NCI-H774 (cell line): ENCODE measurements at regions not wholly inside any gene's neighbourhood (a gene's known extent, or its start where the extent isn't known, plus 50 kb on each side); places are given as distances from the start of the nearest gene placed in this dataset.
"Not testable (repeated sequence)": the region's sequence is repeated elsewhere in the genome, so short reads cannot be mapped to it uniquely, and the experiment has no call there.

Experiments used
- DNase-seq: peaks from one replicate; lab custom pipeline; 2025; lab: John Stamatoyannopoulos, UW

DNA sequence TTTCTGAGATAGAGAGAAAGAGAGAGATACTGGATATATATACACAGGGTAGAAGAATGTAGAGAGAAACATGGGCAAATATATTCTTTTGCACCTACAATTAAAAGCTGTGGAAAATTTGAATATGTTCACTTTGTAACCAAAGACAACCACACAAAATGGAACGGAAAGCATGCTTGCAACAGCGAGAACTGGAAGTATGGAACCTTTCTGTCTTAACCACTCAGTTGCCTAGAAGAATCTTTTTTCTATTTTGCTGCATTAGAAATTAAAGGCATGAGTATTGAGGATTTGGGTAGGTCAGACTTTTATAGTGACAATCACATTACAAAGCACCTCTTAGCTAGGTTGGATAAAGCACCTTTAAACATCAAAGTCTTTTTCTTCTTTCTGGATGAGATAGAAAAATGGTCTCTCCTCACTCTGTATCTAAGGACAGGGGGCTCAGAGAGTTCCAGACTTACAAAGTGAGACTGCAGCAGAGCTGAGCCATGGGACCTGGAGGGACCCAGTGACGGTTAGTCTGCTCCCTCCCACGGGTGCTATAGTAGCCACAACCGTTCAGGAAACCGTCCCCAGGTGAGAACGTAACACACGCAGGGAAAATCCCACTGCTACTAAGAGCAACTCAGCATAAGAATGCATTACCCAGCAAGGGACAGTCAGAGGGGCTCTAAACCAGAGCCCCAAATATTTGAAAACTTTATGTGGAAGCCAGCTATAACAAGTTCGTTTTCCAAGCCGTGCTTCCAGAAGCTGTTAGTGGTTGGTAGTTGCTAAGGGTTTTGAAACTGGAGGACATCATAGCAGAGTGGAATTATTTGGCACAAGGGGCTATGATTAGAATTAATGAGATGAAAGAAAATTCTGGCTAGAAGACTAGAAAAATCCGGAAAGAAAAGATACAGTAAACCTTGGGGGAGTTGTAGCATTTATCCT, 97.1 kb downstream of the DAD1 start:
- DNase-seq: no peak

DNA sequence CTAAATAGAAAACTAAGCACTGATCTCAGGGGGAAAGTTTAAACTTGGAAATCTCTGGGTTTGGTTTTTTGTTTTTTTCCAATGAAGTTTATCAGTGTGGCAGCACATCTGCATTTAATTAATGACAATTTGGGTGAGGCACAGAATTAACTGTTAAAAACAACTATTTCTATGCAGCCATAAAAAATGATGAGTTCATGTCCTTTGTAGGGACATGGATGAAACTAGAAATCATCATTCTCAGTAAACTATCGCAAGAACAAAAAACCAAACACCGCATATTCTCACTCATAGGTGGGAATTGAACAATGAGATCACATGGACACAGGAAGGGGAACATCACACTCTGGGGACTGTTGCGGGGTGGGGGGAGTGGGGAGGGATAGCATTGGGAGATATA, 98.0 kb downstream of the DAD1 start:
- not testable (repeated sequence) for DNase-seq

DNA sequence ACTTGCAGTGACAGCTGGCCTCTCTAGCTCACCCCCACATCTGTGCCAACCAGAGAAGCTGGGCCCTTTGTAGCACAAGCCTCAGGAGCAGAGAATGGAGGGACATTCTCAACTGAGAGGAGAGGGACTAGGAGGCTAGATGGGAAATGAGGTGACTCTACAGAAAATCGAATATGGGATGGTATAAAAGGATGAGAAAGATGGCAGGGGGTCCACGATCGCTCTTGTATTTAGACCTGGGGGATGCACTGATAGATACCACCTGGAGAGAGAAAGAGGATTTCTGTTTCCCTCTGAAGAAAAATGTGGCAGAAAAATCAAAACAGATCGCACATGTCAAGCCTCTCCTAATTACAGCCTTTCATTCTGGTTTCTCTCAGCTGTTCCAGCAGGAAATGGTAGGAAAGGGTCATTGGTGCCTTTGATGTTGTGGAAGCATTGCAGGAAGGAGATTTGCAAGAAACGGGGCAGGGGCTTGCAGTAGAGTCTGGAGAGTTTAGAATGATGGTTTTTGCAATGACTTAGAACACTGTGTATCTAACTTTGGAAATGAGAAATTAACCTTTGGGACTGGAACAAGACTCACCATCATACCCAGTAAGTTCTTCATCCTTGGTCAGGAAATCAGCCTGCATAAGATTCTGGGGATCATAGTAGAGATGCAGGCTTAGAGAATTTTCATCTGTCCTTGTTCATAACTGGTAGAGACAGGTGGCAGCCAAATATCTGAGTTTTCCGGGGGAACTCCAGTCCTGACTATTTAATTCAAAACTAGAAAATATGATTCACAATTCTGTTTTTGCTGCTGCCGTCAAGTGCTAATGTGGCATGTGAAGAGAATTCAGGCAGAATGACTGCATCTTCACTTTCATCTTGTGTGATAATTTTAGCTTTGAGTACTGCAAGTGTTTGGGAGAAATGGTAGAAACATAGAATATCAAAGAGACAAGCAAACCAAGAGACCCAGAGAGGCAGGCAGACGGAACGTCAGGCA, 98.8 kb downstream of the DAD1 start:
- no peak for DNase-seq

DNA sequence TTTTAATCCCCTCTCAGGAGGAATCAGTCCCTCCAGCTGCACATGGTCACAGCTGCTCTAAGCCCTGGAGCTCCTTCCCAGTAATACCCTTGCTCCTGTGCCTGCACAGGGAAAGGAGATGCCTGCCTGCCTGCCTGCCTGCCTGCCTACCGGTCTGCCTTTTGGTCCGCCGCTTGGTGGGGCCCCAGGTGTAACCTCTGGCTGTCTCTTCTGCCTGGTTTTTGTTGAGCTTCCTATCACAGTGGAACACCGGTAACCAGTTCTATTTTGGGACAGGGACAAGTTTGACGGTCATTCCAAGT, 99.8 kb downstream of the DAD1 start:
- no peak for DNase-seq

DNA sequence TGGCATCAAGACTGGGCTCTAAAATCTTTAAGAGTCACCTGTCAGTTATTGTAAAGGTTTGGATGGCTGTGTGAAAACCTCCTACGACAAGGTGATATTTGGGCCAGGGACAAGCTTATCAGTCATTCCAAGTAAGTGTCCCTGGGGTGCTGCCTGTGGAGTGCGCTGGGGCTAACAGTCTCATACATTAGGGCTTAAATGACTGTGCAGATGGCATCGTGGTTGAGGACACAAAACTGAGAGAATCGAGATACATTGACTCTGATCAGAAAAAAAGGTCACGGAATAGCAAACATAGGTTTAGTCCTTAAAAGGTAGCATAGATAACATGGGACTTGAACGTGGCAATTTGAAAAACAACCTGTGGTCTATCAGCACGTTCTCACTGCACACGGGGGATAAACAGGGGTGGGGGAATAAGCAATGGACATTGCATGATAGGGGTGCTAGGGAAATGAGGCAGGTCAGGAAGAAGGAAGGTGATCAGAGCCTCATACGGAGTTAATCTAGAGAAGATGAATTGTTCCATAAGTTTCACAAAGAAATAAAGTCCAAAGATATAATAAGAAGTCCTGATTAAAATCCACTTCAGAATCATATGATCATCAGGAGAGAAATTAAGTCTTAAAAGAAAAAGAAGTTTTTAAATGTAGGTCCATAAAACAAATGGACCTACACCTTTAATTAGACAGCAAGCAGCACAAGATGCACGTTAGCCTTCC, 100.3 kb downstream of the DAD1 start:
- DNase-seq: no peak

DNA sequence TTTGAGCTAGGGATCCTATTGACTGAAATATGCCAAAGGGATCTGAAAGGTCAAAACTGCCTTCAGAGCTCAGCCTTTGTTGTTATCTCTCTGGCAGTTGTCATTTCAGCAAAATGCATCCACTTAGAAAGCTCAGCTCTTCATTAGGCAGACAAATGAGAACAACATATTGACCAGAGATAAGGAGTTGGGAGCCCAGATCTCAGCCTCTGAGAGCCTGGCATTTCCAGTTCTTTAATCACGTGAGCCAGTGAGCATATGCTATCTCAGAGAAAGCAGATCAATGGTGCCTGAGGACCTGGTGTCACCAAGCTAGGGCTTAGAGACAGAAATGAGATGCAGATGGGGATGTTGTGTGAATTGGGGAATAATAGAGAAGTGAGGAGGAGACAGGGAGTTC, 101.1 kb downstream of the DAD1 start:
- DNase-seq: no peak

DNA sequence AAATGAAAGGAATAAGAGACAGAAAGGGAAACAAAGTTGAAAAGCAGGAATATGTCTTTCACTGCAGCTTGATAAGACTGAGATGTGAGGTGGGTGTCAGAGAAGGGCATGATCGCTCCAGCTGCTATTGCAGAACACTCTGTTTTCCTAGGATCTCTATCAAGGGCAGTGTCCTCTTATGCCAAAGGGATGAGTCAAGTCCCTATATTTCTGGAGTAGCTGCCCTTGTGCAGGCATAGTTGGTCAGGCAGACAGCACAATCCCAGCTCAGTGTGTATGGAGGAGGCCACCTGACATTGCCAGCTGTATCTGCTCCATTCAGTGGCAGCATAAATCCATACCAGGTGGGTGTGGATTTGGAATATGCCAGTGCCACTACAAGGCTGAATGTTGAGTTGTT, 101.6 kb downstream of the DAD1 start:
- no peak for DNase-seq

DNA sequence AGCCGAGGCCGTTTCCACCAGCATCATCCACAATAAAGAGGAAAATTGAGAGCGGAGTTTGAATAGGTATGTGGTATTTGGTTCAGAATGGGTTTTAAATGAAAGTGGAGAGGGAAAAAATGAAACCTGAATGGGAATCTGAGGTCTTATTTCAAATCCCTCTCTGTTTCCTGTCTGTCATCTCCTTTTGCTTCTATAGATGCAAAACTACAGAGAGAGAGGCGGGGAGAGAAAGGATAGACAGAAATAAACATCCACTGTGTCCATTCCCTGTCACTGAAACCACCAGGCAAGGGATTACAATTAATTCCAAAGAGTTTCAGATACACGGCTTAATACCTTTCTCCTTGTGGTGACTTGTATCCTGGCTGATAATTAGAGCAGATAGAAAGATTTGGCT, 102.3 kb downstream of the DAD1 start:
- DNase-seq: no peak

DNA sequence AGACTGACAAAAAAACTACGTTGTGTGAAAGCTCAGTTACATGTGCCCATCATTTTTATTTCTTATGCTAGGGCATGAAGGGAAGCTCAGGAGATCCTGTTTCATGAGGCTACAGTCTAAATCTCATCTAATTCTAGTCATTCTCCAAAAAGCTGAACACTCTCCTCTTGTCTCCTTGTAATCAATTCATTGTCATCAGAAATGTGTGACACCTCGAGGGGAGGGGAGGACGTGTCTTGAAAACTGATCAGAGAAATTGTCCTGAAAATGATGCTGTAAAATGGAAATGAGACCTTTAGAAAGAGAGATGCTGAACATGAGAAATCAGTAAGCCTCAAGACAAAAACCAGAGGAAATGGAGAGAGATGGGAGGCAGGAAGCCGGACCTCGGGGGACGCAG, 103.4 kb downstream of the DAD1 start:
- no peak for DNase-seq

DNA sequence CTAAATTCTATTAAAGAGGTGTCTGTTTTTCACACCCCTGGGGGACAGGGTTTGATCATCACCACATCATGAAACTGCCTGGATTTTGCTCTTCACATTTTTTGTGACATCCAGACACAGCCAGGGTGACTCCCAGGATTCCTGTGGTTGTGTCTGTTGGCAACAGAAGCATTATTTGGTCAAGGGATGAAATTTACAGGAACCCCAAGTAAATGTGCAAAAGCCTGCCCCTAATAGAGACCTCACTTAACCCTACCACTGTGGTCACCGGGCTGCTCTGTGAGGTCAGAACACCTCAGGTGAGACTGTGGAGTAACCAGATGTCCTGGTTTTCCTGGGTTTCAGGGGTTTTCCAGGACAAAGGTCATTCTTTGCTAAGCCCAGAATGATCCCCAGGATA, 103.8 kb downstream of the DAD1 start:
- DNase-seq: no peak

DNA sequence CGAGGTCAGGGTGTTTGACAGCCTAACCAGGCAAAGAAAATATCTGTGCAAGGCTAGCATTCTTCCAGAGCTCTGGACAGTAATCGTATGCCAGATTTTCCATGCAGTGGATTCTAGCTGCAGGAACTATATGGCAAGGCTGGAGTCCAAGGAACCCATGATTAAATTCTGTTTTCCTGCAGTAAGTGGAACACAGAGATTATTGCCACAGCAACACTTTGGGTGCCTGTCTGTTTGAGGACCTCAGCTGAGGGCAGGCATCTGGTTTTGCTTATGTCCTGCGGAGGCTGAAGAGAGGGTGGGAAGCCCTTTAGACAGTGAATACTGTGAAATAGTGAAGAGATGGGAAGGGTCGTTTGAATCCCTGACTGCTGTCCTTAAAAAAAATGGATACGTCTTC, 104.4 kb downstream of the DAD1 start:
- no peak for DNase-seq

DNA sequence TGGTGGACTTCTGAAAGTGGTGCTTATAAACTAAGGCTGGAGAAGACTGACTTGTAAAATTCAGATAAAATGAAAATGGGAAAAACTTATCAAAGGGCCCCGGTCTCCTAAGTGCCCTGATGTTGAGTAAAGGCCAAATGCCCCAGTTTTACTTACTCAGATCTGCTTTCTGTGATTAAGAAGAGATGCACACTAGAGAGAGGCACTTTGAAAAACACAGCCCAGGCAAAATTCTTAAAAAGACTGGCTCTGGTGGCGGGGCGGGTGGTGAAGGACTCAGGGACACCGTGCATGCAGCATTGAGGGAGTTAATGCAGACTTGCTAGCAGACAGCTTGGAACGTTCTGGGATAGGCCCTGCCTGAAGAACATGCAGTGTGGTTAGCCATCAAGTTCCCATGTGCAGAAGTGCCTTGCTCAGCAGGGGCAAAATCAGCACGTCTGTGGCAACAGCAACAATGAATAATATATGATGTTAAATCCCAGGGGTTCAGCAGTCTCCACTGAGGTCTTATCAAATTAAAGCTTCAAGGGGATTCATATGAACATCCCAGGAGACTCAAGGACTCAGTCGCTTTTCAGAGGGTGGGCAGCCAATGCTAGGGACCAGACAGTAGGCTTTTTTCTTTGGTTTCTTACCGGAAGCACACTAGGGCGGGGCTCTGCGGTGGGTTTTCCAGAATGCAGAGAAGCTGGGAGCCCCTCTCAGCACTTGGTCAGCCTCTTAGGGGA, 105.0 kb downstream of the DAD1 start:
- no peak for DNase-seq

DNA sequence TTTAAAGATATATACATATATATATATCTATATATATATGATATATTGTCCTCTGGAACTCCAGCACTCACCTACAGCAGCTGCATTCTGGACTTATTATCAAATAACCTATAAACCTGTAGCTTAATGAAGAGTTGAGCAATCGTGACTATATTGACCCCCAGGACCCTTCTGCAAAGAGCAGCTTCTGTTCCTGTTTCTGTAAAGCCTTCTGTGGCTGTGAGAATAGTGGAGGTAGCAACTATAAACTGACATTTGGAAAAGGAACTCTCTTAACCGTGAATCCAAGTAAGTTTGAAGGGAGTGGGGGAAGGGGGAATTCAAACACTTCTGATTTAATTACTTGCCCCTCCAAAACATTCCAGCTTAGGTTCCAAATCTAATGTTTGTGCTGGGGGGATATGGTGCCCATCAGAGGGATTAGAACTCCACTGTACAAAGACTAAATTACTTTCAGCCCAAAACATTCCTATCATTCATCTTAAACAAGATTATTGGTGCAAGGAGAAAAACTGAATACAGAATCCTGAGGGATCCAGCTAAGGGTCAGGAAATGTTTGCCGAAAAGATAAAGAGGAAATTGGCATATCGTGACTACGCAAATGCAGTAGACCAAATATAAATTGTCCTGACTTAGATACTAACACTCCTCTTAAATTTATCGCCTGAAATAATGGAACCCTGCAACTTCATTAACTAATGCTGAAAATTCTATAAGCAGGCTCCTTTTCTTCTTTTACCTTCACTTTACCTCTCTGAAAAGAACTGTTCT, 106.1 kb downstream of the DAD1 start:
- DNase-seq: no peak

DNA sequence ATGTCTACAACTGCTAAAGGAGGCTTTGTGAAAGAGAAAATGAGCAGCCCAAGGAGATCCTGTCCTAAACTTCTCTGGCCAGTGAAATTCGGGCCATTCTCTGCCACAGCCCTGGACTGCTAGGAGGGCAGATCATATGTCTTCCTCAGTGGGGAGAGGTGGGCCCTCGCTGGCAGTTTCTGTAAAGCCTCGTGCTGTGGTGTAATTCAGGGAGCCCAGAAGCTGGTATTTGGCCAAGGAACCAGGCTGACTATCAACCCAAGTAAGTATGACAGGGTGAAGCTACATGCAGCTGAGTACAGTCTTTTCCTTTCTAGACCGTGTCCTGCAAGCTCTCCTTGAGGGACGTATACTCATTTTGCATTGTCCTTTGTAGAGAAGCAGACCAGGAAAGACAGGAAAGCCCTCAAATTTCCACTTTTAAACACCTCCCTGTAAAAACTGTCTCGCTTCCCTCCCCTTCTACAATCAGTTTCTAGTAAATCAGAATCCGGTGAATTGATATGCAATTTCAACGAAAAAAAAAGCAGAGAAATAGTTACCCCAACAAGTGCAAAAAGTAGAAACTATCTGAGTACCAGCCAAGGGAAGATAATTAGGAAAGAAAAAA, 106.8 kb downstream of the DAD1 start:
- DNase-seq: no peak

DNA sequence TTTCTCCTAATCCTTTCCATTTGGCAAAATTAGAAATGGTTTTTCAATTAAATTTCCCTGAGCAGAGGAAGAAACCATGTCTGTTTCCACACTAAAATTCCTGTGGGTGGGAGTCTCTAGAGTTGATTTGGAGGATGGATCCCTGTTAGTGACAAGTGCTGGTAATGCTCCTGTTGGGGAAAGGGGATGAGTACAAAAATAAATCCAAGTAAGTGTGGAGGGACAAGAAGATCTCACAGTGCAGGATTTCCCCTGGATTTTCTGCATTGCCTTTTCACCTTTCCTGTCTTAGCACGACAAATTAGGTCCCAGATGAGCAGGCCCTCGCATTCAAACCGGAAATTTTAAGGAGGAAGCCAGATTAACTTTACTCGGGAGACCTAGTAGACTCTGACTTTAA, 107.5 kb downstream of the DAD1 start:
- DNase-seq: no peak

DNA sequence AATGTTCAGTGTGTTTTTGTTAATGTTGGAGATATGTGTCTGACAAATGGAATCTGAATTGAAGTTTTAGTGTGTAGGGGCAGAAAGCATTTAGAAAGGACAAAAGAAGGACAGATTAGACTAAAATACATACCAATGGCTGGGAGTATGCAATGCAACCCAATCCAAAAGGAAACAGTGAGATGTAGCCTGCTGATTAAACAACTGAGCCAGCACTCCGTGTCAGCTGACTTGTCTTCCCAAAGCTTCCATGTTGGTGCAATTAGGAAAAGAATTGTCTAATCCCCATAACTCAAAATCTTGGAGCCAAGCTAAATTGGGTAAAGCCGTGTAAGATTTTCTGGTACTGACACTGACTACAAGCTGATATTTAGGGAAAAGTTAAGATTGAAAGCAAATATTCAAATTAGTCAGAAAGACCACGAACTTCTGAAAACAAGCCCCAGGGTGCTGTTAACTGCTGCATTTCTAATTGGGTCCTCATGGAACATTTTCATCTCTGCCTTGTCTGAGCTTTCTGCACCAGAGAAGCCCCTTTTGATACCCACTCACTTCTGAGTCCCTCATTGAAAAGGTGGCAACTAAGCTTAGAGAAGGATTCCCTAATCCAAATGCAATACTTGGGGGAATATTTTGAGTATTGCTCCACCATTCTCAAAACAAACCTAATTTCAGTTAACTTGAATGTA, 109.1 kb downstream of the DAD1 start:
- no peak for DNase-seq

DNA sequence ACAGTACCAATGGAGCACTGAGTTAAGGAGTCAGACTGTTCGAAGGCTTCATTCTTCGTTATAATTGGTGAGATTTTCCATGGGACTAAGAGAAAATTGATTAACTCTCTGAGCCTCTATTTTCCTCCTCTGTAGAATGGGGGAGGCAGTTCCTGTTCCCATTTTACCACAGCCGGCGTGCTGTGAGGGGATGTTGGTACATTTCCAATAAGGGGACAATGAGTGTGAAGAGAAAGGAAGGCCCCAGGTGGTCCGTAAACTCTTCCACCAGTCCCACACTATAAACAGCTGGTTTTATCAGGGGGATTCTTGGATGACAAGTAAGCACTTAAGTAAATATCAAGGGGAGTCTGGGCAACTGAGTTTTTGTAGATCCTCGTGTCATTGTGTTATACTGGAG, 109.9 kb downstream of the DAD1 start:
- DNase-seq: no peak

DNA sequence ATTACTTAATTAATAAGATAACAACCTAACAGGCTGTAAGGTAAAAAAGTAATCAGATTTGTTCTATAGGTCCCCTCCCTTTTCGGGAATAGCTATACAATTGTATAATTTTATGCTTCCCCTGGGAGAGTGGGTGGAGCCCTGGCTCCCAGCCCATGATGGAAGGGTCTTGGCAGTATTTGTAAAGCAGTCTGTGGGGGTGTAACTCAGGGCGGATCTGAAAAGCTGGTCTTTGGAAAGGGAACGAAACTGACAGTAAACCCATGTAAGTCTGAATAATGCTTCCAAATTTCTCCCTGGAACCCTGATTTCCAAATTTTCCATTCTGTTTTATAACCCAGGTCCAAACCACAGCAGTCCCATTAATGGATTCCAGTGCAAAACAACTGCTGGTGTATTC, 110.4 kb downstream of the DAD1 start:
- no peak for DNase-seq

DNA sequence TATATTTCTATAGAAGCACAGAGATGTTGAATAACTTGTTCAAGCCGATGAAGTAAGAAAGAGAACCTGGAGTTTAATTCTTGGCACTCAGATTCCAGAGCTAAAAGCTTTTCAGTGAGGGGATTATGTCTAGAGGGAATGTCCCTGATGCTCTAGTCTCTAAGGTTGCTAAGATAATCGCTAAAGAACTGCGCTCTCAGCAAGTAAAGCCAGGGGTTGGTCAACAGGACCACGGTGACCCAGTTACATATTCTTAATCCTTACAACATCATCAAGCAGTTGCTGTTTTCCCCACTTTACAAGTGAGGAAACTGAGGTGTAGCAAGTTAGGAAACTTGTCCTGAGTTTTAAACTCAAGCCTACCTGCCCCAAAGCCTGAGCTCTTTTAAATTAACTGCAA, 110.8 kb downstream of the DAD1 start:
- no peak for DNase-seq
